Panc1 (cell line): ENCODE measurements at regions not wholly inside any gene's neighbourhood (a gene's known extent, or its start where the extent isn't known, plus 50 kb on each side); places are given as distances from the start of the nearest gene placed in this dataset.

Source experiments
- CTCF ChIP-seq: fragments of 450-650 bp; IDR thresholded peaks from 2 replicates; pipeline ENCODE4 v1.5.1; 2017; ENCODE audit warnings: mild to moderate bottlenecking
- POLR2AphosphoS5 ChIP-seq: IDR thresholded peaks from 2 replicates; pipeline ENCODE4 v1.6.1; 2012; ENCODE audit warnings: mild to moderate bottlenecking, low read depth, low read length, moderate library complexity

- no peak for TF ChIP-seq CTCF
- TF ChIP-seq POLR2AphosphoS5: no peak
Measured at GRCh38 chr13:72170571-72170970, 303.6 kb upstream of the DACH1 start.
